SK-N-MC (cell line): ENCODE measurements at regions not wholly inside any gene's neighbourhood (a gene's known extent, or its start where the extent isn't known, plus 50 kb on each side); places are given as distances from the start of the nearest gene placed in this dataset.

Source experiments
- DNase-seq: peaks from one replicate; pipeline ENCODE4 v3.0.0-alpha.2; 2011; ENCODE audit warnings: low read depth, low spot score
- H3K27ac ChIP-seq: fragments of 200-600 bp; sonication (generic); 2 replicates; pipeline ENCODE4 v1.5.1; 2016; ENCODE audit warnings: mixed run types
- H3K36me3 ChIP-seq: fragments of 200-600 bp; sonication (generic); 2 replicates; pipeline ENCODE4 v1.6.1; 2017; ENCODE audit warnings: antibody characterized with exemption, low read length, mixed read lengths; ENCODE audit not compliant: insufficient read depth
- H3K4me3 ChIP-seq: fragments of 200-600 bp; sonication (generic); 2 replicates; pipeline ENCODE4 v1.5.1; 2016
- H3K9ac ChIP-seq: fragments of 200-600 bp; sonication (generic); 2 replicates; pipeline ENCODE4 v1.8.0; 2017; ENCODE audit warnings: mixed run types, mixed read lengths; ENCODE audit not compliant: insufficient read length
- H3K9me3 ChIP-seq: fragments of 200-600 bp; sonication (generic); 2 replicates; pipeline ENCODE4 v1.6.1; 2017; ENCODE audit warnings: low read depth, mild to moderate bottlenecking, antibody characterized with exemption, low read length, moderate library complexity, mixed read lengths
- EZH2 ChIP-seq: fragments of 200-600 bp; sonication (generic); IDR thresholded peaks from one replicate; pipeline ENCODE4 v1.6.1; 2017; ENCODE audit warnings: antibody characterized with exemption
- FOXP2 ChIP-seq: optimal IDR thresholded peaks from 2 replicates; pipeline ENCODE3; 2011; ENCODE audit warnings: mild to moderate bottlenecking, moderate library complexity; ENCODE audit not compliant: insufficient read depth; ENCODE audit errors: extremely low read length, control extremely low read depth
- POLR2AphosphoS5 ChIP-seq: IDR thresholded peaks from 2 replicates; pipeline ENCODE4 v1.6.1; 2012; ENCODE audit warnings: mild to moderate bottlenecking, low read depth, low read length, borderline replicate concordance

DNA sequence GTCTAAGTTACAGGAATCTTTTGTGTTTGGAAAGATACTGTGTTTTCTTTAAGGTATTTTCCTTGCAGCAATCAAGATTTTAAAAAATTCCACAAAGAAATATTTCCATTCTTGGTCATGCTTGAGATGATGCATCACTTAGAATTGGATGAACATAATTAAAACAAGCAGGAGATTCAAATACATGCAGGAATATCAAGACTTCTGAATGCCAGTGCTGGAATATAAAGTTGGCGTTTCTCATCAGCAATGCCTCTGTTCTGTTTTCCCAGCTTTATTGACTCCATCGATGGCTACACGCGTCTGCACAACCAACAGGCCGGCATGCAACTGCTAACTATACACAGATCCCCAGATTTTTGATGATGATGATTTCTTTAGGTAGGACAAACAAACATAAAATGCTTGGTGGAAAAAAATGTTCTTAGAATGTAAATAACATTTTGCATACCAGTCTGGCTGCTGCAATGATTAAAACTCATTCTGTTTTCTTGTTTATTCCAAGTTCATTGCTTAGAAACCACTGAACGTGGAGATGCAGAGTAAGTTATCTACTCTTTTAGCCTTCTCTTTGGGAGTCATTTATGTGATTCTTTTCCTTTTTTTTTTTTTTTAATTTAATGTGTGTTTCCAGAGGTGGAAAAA, 91.3 kb upstream of the FAM171A1 start:
- DNase-seq = no peak
- TF ChIP-seq FOXP2 (no peak), EZH2 (no peak), POLR2AphosphoS5 (no peak)
- no peak overlapping the region for H3K9ac ChIP-seq

DNA sequence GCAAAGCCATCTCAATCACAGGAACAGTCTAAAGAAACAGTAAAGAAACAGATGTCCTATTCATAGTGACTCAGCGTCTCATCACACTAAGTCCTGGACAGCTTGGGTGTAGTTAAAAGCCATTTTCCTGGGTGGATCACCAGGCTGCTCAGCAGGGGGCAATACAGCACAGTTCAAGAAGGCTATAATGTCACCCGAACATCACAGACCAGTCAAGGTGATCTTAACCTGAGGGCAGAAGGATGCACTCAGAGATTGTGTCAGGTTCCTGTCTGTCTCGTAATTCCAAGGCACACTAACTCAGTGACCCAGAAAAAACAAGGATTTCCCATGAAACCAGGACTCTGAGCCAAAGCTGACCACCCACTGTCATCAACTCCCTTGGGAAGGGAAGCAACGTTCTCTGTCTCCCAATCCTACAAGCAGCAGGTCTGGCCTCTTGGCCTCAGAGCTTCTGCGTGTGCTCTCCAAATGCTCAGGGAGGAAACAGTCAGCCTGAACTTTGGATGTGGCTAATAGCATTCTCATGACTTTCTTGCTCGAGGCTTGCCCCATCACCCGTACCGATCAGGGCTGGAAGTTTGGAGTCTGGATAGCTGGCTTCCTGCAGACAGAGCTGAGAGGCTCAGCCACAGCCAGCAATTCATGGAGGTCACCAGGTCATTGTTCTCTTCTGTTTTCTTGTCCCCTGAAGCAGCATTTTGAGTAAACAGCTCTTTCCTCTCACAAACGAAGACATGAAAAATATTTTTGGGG, 90.4 kb upstream of the FAM171A1 start:
- no peak overlapping the region for H3K9ac ChIP-seq
- H3K36me3 ChIP-seq = no peaks in the 10 kb centered on the region
- TF ChIP-seq POLR2AphosphoS5 (no peak), EZH2 (no peak), FOXP2 (no peak)
- no peaks in the 10 kb centered on the region for H3K9me3 ChIP-seq
- DNase-seq = no peak
- no peak overlapping the region for H3K4me3 ChIP-seq
- H3K27ac ChIP-seq = no peak overlapping the region

More for the DNA sequence above, 91.3 kb upstream of the FAM171A1 start:
- Histone ChIP-seq H3K27ac (no peak overlapping the region), H3K4me3 (no peak overlapping the region), H3K36me3 (no peaks in the 10 kb centered on the region), H3K9me3 (no peaks in the 10 kb centered on the region)

DNA sequence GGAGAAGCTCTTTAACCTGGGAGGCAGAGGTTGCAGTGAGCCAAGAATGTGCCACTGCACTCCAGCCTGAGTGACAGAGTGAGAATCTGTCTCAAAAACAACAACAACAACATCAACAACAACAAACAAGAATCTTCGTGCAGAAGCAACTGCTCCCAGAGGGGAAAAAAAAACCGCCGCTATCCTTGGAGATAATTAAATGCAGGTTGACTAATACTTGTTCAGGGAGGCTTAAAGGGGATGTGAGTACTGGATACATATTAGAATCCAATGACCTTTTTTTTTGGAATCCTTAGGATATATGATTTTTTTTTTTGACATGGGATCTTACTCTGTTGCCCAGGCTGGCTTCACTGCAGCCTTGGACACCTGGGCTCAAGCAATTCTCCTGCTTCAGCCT, 89.6 kb upstream of the FAM171A1 start:
- no peak overlapping the region for H3K4me3 ChIP-seq
- no peak for TF ChIP-seq FOXP2
- no peak for TF ChIP-seq EZH2
- TF ChIP-seq POLR2AphosphoS5 = no peak
- H3K27ac ChIP-seq = no peak overlapping the region
- no peak for DNase-seq
- H3K36me3 ChIP-seq = no peaks in the 10 kb centered on the region
- no peaks in the 10 kb centered on the region for H3K9me3 ChIP-seq
- H3K9ac ChIP-seq = no peak overlapping the region

DNA sequence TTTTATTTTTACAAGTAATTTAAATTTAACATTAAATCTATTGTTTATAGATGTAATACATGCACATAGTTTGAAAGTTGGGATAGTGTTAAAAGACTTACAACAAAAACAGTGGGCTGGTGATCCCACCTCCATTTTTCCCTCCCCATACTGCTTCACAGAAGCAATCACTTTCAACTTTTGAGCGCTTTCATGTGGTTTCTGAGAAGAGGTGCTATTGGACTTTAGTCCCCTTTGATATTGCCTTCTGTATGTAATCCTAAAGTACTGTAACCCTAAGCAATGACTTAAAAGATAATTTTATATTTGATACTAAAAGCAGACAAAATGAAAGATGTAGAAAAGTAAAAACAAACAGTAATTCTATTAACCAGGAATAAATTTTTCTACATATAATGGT, 88.1 kb upstream of the FAM171A1 start:
- TF ChIP-seq EZH2 = no peak
- TF ChIP-seq POLR2AphosphoS5 = no peak
- no peak for TF ChIP-seq FOXP2
- H3K36me3 ChIP-seq = no peaks in the 10 kb centered on the region
- H3K4me3 ChIP-seq = no peak overlapping the region
- no peak for DNase-seq
- no peak overlapping the region for H3K9ac ChIP-seq
- H3K27ac ChIP-seq = no peak overlapping the region
- no peaks in the 10 kb centered on the region for H3K9me3 ChIP-seq

DNA sequence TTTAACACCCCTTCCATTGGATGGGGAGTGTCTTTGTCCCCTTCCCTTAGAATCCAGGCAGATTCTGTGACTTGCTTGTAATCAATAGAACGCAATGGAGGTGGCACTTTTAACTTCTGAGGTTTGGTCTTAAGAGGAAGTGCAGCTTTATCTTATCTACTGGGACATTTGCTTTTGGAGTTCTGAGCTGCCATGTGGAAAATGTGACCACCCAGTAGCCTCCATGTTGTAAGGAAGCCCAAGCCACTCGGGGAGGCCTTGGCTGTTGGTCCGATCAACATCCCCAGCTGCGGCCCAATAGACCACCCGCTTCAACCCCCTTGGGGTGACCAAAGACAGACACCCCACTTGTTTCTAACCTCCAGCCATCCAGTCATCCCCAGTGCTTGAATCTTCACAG, 86.3 kb upstream of the FAM171A1 start:
- TF ChIP-seq POLR2AphosphoS5 (no peak), EZH2 (no peak), FOXP2 (no peak)
- no peak overlapping the region for H3K4me3 ChIP-seq
- H3K9ac ChIP-seq = no peak overlapping the region
- H3K9me3 ChIP-seq = no peaks in the 10 kb centered on the region
- no peak overlapping the region for H3K27ac ChIP-seq
- no peak for DNase-seq
- H3K36me3 ChIP-seq = no peaks in the 10 kb centered on the region

DNA sequence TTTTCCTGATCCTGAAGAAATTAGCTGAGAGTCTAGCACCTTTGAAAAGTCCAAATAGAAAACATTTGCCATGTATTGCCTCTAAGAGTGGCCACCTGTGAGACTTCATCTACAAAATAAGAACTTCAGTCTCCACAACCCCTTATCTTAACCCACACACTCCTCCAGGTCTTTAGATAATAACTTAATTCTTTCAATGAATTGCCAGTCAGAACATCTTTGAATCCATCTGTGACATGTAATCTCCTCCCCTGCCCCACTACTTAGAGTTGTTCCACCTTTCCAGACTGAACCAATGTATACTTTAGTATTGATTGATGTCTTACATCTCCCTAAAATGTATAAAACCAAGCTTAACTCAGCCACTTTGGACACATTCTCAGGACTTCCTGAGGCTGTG, 84.4 kb upstream of the FAM171A1 start:
- Histone ChIP-seq H3K9me3 (no peaks in the 10 kb centered on the region), H3K36me3 (no peaks in the 10 kb centered on the region), H3K4me3 (no peak overlapping the region), H3K9ac (no peak overlapping the region), H3K27ac (no peak overlapping the region)
- no peak for DNase-seq
- TF ChIP-seq POLR2AphosphoS5 = no peak
- no peak for TF ChIP-seq FOXP2
- no peak for TF ChIP-seq EZH2

DNA sequence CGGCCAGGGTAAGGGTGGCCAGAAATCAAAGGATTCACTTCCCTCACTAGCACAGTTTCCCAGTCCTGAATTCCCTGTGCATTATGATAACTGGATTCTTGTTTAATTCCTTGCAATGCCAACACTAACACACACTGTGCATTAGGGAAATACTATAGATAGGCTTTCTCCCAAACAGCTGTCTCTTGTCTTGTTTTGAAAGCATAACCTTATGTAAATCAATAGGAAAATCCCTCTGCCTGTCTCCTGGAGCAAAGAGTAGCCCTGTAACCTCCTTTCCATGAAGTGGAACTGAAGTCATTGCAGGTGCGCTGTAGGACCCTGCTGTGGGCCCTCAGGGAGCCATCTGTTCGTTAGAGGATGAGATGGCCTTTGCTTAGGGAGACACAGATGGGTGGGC, 82.8 kb upstream of the FAM171A1 start:
- H3K9me3 ChIP-seq = no peaks in the 10 kb centered on the region
- H3K36me3 ChIP-seq = no peaks in the 10 kb centered on the region
- no peak overlapping the region for H3K27ac ChIP-seq
- no peak overlapping the region for H3K9ac ChIP-seq
- DNase-seq = no peak
- no peak overlapping the region for H3K4me3 ChIP-seq
- TF ChIP-seq EZH2 = no peak
- no peak for TF ChIP-seq POLR2AphosphoS5
- TF ChIP-seq FOXP2 = no peak

DNA sequence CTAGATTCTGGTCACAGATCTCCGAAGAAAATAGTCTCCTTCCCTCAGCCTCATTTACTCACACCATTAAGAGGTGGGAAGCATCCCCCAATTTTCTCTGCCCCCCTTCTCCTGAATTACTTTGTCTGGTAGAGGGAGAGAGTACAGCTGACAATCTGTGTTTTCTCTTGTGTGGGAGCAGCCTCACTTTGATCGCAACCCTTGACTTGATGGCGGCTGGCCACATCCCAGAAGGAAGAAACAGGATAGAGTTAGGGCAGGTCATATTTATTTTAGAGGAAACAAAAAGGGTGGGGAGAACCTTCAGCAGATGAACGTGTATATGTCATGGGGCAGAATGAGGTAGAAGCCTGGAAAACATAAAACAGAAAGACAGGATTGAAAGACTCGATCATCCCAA, 82.4 kb upstream of the FAM171A1 start:
- H3K4me3 ChIP-seq = no peak overlapping the region
- no peak overlapping the region for H3K27ac ChIP-seq
- no peak for DNase-seq
- no peaks in the 10 kb centered on the region for H3K9me3 ChIP-seq
- TF ChIP-seq POLR2AphosphoS5 (no peak), EZH2 (no peak), FOXP2 (no peak)
- H3K9ac ChIP-seq = no peak overlapping the region
- H3K36me3 ChIP-seq = no peaks in the 10 kb centered on the region
